ENCODE measurements at regions not wholly inside any gene's neighbourhood (a gene's known extent, or its start where the extent isn't known, plus 50 kb on each side); places are given as distances from the start of the nearest gene placed in this dataset.
"Not testable (repeated sequence)": the region's sequence is repeated elsewhere in the genome, so short reads cannot be mapped to it uniquely, and the experiment has no call there.

- DNase-seq; intact Hi-C loops (cut with micrococcal nuclease); H3K27ac Mint-ChIP-seq; H3K36me3 Mint-ChIP-seq (ENCODE audit: low read depth); H3K4me3 Mint-ChIP-seq; ATAC-seq; H3K9me3 Mint-ChIP-seq; POLR2A ChIA-PET; H3K4me1 Mint-ChIP-seq (ENCODE audit: low read depth); H3K27me3 Mint-ChIP-seq: not testable (repeated sequence)
- CTCF ChIA-PET, result interaction anchor here (1.1 to 3.9 kb wide), 6 partner anchors 11 to 237 kb away, joined by 3 to 16 read pairs (median 4); no protein-coding TSS in a partner anchor
Measured at GRCh38 chr17:27365329-27365945, 71.5 kb downstream of the WSB1 start.

- H3K4me1 Mint-ChIP-seq (ENCODE audit: low read depth), result no peaks in the 10 kb centered on the region
- no peak overlapping the region for H3K4me3 Mint-ChIP-seq
- no peak overlapping the region for H3K27ac Mint-ChIP-seq
- TF ChIP-seq CTCF (IDR thresholded peaks at IDR 0.05), result no peak
- ChIA-PET CTCF (interaction anchor here (1.2 to 3.9 kb wide), 5 partner anchors 10 to 233 kb away, joined by 4 to 16 read pairs (median 5); no protein-coding TSS in a partner anchor), POLR2A (no interaction called here)
- H3K36me3 Mint-ChIP-seq (ENCODE audit: low read depth), result no peaks in the 10 kb centered on the region
- intact Hi-C loops (cut with micrococcal nuclease), result no loop called here
- peaks cover 4% of the 10 kb centered on the region for H3K9me3 Mint-ChIP-seq
- no peaks in the 10 kb centered on the region for H3K27me3 Mint-ChIP-seq
- DNase-seq (no peak), ATAC-seq (no peak)
Measured at GRCh38 chr17:27366437-27366836, 72.5 kb downstream of the WSB1 start.

GRCh38 chr17:27367121-27367981 is 73.4 kb downstream of the WSB1 start:
- H3K27me3 Mint-ChIP-seq, result peaks cover 3% of the 10 kb centered on the region
- no peaks in the 10 kb centered on the region for H3K36me3 Mint-ChIP-seq (ENCODE audit: low read depth)
- H3K4me1 Mint-ChIP-seq (ENCODE audit: low read depth), result no peaks in the 10 kb centered on the region
- TF ChIP-seq CTCF (IDR thresholded peaks at IDR 0.05), result no peak
- ChIA-PET CTCF (interaction anchor here (1.2 to 3.9 kb wide), 2 partner anchors 13 to 232 kb away, joined by 4 to 16 read pairs; no protein-coding TSS in a partner anchor), POLR2A (no interaction called here)
- DNase-seq (no peak), ATAC-seq (no peak)
- H3K4me3 Mint-ChIP-seq, result no peak overlapping the region
- peaks cover 8% of the 10 kb centered on the region for H3K9me3 Mint-ChIP-seq
- intact Hi-C loops (cut with micrococcal nuclease), result no loop called here
- H3K27ac Mint-ChIP-seq, result no peak overlapping the region

- Mint-ChIP-seq H3K36me3 (ENCODE audit: low read depth) (peaks cover 3% of the 10 kb centered on the region), H3K27ac (no peak overlapping the region), H3K4me1 (ENCODE audit: low read depth) (no peaks in the 10 kb centered on the region), H3K4me3 (no peak overlapping the region), H3K9me3 (peaks cover 12% of the 10 kb centered on the region), H3K27me3 (peaks cover 7% of the 10 kb centered on the region)
- CTCF ChIA-PET, result interaction anchor here (3.9 kb wide), 1 partner anchor 12 kb away, joined by 16 read pairs; no protein-coding TSS in a partner anchor
- POLR2A ChIA-PET, result no interaction called here
- TF ChIP-seq CTCF (IDR thresholded peaks at IDR 0.05), result no peak
- intact Hi-C loops (cut with micrococcal nuclease), result no loop called here
- DNase-seq (no peak), ATAC-seq (no peak)
Measured at GRCh38 chr17:27368151-27368795, 74.4 kb downstream of the WSB1 start.

GRCh38 chr17:27368980-27369379 is 75.1 kb downstream of the WSB1 start:
- Mint-ChIP-seq H3K9me3 (peaks cover 16% of the 10 kb centered on the region), H3K27me3 (peaks cover 9% of the 10 kb centered on the region), H3K36me3 (ENCODE audit: low read depth) (peaks cover 6% of the 10 kb centered on the region), H3K4me3 (no peak overlapping the region), H3K27ac (no peak overlapping the region), H3K4me1 (ENCODE audit: low read depth) (no peaks in the 10 kb centered on the region)
- CTCF ChIA-PET, result interaction anchor here (1.0 to 1.2 kb wide), 2 partner anchors 8 to 12 kb away, joined by 3 to 4 read pairs; no protein-coding TSS in a partner anchor
- POLR2A ChIA-PET, result no interaction called here
- DNase-seq (no peak), ATAC-seq (no peak)
- intact Hi-C loops (cut with micrococcal nuclease), result no loop called here
- TF ChIP-seq CTCF (IDR thresholded peaks at IDR 0.05), result no peak

All from activated CD8-positive, alpha-beta T cell treated with anti-CD3 and anti-CD28 coated beads for 36 hours (primary cell).